GM18519 (cell line): ENCODE measurements at regions not wholly inside any gene's neighbourhood (a gene's known extent, or its start where the extent isn't known, plus 50 kb on each side); places are given as distances from the start of the nearest gene placed in this dataset.
"Not testable (repeated sequence)": the region's sequence is repeated elsewhere in the genome, so short reads cannot be mapped to it uniquely, and the experiment has no call there.

Experiments
- ATAC-seq: cut with Tn5 transposase; IDR thresholded peaks from one replicate; pipeline ENCODE4 v1.9.1; 2021; ENCODE audit warnings: mild to moderate bottlenecking, moderate library complexity; ENCODE audit not compliant: unreplicated experiment, low FRiP score

GRCh38 chr3:75840160-75840559, 54.8 kb upstream of the ZNF717 start:
- not testable (repeated sequence) for ATAC-seq

- ATAC-seq: not testable (repeated sequence)
Observed at GRCh38 chr3:75850301-75851008, 65.1 kb upstream of the ZNF717 start.

- no peak for ATAC-seq
Observed at GRCh38 chr3:75863130-75863529, 77.8 kb upstream of the ZNF717 start.

- no peak for ATAC-seq
Observed at GRCh38 chr3:75863878-75864277, 78.5 kb upstream of the ZNF717 start.

- ATAC-seq: not testable (repeated sequence)
Observed at GRCh38 chr3:75883719-75884118, 98.4 kb upstream of the ZNF717 start.

- no peak for ATAC-seq
Observed at GRCh38 chr3:75886971-75887526, 101.7 kb upstream of the ZNF717 start.

- no peak for ATAC-seq
Observed at GRCh38 chr3:75894234-75894633, 108.9 kb upstream of the ZNF717 start.

GRCh38 chr3:75896265-75896664, 110.9 kb upstream of the ZNF717 start:
- ATAC-seq: no peak

- not testable (repeated sequence) for ATAC-seq
Observed at GRCh38 chr3:75901446-75901845, 116.1 kb upstream of the ZNF717 start.

- no peak for ATAC-seq
Observed at GRCh38 chr3:75906555-75907112, 121.3 kb upstream of the ZNF717 start.

GRCh38 chr3:75913800-75914350, 128.5 kb upstream of the ZNF717 start:
- ATAC-seq: no peak

- ATAC-seq: not testable (repeated sequence)
Observed at GRCh38 chr3:75914741-75915140, 129.4 kb upstream of the ZNF717 start.

GRCh38 chr3:75938921-75939320, 153.6 kb upstream of the ZNF717 start:
- no peak for ATAC-seq

- ATAC-seq: no peak
Observed at GRCh38 chr3:75951941-75952340, 166.6 kb upstream of the ZNF717 start.

GRCh38 chr3:75960031-75960430, 174.7 kb upstream of the ZNF717 start:
- not testable (repeated sequence) for ATAC-seq

GRCh38 chr3:75962054-75962453, 176.7 kb upstream of the ZNF717 start:
- not testable (repeated sequence) for ATAC-seq

GRCh38 chr3:75967071-75967470, 181.7 kb upstream of the ZNF717 start:
- no peak for ATAC-seq

- ATAC-seq: no peak
Observed at GRCh38 chr3:75978686-75979085, 193.3 kb upstream of the ZNF717 start.

- no peak for ATAC-seq
Observed at GRCh38 chr3:75981401-75981800, 196.1 kb upstream of the ZNF717 start.

- ATAC-seq: no peak
Observed at GRCh38 chr3:75982151-75982550, 196.8 kb upstream of the ZNF717 start.

GRCh38 chr3:75983111-75983510, 197.8 kb upstream of the ZNF717 start:
- no peak for ATAC-seq
